HL-60 (cell line): ENCODE measurements at regions not wholly inside any gene's neighbourhood (a gene's known extent, or its start where the extent isn't known, plus 50 kb on each side); places are given as distances from the start of the nearest gene placed in this dataset.

Source experiments
- DNase-seq, 2 experiments: peaks; one replicate each; pipeline ENCODE4 v3.0.0-alpha.2; 2010 to 2020; ENCODE audit warnings: low read depth in 1 of 2, low spot score in 1 of 2
- H3K27ac ChIP-seq: fragments of 250-450 bp; sonication (Bioruptor Pico); replicated peaks from 2 replicates; pipeline ENCODE4 v1.5.1; 2020; ENCODE audit warnings: mild to moderate bottlenecking, moderate library complexity
- H3K27me3 ChIP-seq: fragments of 250-450 bp; sonication (Bioruptor Pico); 2 replicates; pipeline ENCODE4 v1.5.1; 2021; ENCODE audit warnings: mild to moderate bottlenecking, moderate library complexity; ENCODE audit not compliant: insufficient read depth, poor library complexity, severe bottlenecking
- H3K4me3 ChIP-seq: replicated peaks from 2 replicates; pipeline ENCODE4 v1.5.1; 2011; ENCODE audit warnings: mild to moderate bottlenecking, control low read depth, low read length; ENCODE audit not compliant: insufficient read depth
- CTCF ChIP-seq: IDR thresholded peaks from one replicate; pipeline ENCODE4 v1.5.1; 2011; ENCODE audit warnings: low read length, control low read depth, inconsistent platforms; ENCODE audit not compliant: insufficient read depth
- GABPA ChIP-seq: IDR thresholded peaks from 2 replicates; pipeline ENCODE4 v1.6.1; 2012; ENCODE audit warnings: low read depth
- POLR2AphosphoS5 ChIP-seq: IDR thresholded peaks from 2 replicates; pipeline ENCODE4 v1.6.1; 2012; ENCODE audit warnings: low read depth
- REST ChIP-seq: IDR thresholded peaks from 2 replicates; pipeline ENCODE4 v1.6.1; 2012; ENCODE audit warnings: low read depth; ENCODE audit not compliant: insufficient replicate concordance
- SPI1 ChIP-seq: IDR thresholded peaks from 2 replicates; pipeline ENCODE4 v1.6.1; 2012; ENCODE audit warnings: low read depth, mild to moderate bottlenecking, borderline replicate concordance

- TF ChIP-seq POLR2AphosphoS5, result no peak
- no peak for TF ChIP-seq SPI1
- no peak for TF ChIP-seq CTCF
- TF ChIP-seq REST, result no peak
- TF ChIP-seq GABPA, result no peak
These were observed 139.9 kb downstream of the TDRD15 start for GRCh38 chr2:21263622-21264021.

GRCh38 chr2:21265752-21266151 is 142.0 kb downstream of the TDRD15 start:
- DNase-seq, result no peak
- H3K27me3 ChIP-seq, result no peaks in the 10 kb centered on the region
- H3K4me3 ChIP-seq, result no peak overlapping the region
- no peak for TF ChIP-seq REST
- no peak for TF ChIP-seq POLR2AphosphoS5
- no peak for TF ChIP-seq SPI1
- TF ChIP-seq CTCF, result no peak
- TF ChIP-seq GABPA, result no peak
- no peak overlapping the region for H3K27ac ChIP-seq

More at GRCh38 chr2:21263622-21264021, 139.9 kb downstream of the TDRD15 start:
- DNase-seq, result no peak
- Histone ChIP-seq H3K4me3 (no peak overlapping the region), H3K27me3 (no peaks in the 10 kb centered on the region), H3K27ac (no peak overlapping the region)

GRCh38 chr2:21267232-21267835 is 143.6 kb downstream of the TDRD15 start:
- no peak overlapping the region for H3K27ac ChIP-seq
- TF ChIP-seq SPI1, result no peak
- TF ChIP-seq CTCF, result no peak
- TF ChIP-seq GABPA, result no peak
- no peak for TF ChIP-seq POLR2AphosphoS5
- TF ChIP-seq REST, result no peak
- no peaks in the 10 kb centered on the region for H3K27me3 ChIP-seq
- DNase-seq, result no peak
- H3K4me3 ChIP-seq, result no peak overlapping the region
